Left ventricle myocardium inferior (tissue), 1 donor: ENCODE measurements at regions not wholly inside any gene's neighbourhood (a gene's known extent, or its start where the extent isn't known, plus 50 kb on each side); places are given as distances from the start of the nearest gene placed in this dataset.

Experiments used
- DNase-seq: peaks from one replicate; pipeline ENCODE4 v3.0.0-alpha.2; 2020
- H3K27ac ChIP-seq: fragments of 200-600 bp; replicated peaks from 2 replicates; pipeline ENCODE4 v1.8.0; 2021
- H3K27me3 ChIP-seq: fragments of 200-600 bp; 2 replicates; pipeline ENCODE4 v1.8.0; 2021; ENCODE audit warnings: low read depth
- H3K36me3 ChIP-seq: fragments of 200-600 bp; 2 replicates; pipeline ENCODE4 v1.8.0; 2021
- H3K4me1 ChIP-seq: fragments of 200-600 bp; 2 replicates; pipeline ENCODE4 v1.8.0; 2021
- H3K4me3 ChIP-seq: fragments of 200-600 bp; 2 replicates; pipeline ENCODE4 v1.8.0; 2021; ENCODE audit warnings: mild to moderate bottlenecking, moderate library complexity
- H3K9me3 ChIP-seq: fragments of 200-600 bp; replicated peaks from 2 replicates; pipeline ENCODE4 v1.8.0; 2021
- intact Hi-C: fragments of 100-400 bp; cut with micrococcal nuclease; formaldehyde crosslinking; loops from one replicate; pipeline ENCODE4 v1.11.0; 2022
- TF ChIP-seq, protein P1 (sequence below): fragments of 200-600 bp; IDR thresholded peaks from 2 replicates; pipeline ENCODE4 v1.8.0; 2021; ENCODE audit warnings: antibody characterized with exemption, mild to moderate bottlenecking, borderline replicate concordance
- donor health status: DM: no; HTN: yes; CAD: no; lungs with severe emphysema.

- TF ChIP-seq, protein P1, sequence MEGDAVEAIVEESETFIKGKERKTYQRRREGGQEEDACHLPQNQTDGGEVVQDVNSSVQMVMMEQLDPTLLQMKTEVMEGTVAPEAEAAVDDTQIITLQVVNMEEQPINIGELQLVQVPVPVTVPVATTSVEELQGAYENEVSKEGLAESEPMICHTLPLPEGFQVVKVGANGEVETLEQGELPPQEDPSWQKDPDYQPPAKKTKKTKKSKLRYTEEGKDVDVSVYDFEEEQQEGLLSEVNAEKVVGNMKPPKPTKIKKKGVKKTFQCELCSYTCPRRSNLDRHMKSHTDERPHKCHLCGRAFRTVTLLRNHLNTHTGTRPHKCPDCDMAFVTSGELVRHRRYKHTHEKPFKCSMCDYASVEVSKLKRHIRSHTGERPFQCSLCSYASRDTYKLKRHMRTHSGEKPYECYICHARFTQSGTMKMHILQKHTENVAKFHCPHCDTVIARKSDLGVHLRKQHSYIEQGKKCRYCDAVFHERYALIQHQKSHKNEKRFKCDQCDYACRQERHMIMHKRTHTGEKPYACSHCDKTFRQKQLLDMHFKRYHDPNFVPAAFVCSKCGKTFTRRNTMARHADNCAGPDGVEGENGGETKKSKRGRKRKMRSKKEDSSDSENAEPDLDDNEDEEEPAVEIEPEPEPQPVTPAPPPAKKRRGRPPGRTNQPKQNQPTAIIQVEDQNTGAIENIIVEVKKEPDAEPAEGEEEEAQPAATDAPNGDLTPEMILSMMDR, result no peak
- DNase-seq, result no peak
- Histone ChIP-seq H3K27ac (peak overlapping the region; percentile 69), H3K9me3 (peaks cover 37% of the 10 kb centered on the region), H3K4me1 (peaks cover 24% of the 10 kb centered on the region), H3K4me3 (no peak overlapping the region), H3K36me3 (no peaks in the 10 kb centered on the region), H3K27me3 (no peaks in the 10 kb centered on the region)
- intact Hi-C loops, result no loop called here
Observed at GRCh38 chr10:3624367-3624766, 160.6 kb downstream of the KLF6 start.

DNA sequence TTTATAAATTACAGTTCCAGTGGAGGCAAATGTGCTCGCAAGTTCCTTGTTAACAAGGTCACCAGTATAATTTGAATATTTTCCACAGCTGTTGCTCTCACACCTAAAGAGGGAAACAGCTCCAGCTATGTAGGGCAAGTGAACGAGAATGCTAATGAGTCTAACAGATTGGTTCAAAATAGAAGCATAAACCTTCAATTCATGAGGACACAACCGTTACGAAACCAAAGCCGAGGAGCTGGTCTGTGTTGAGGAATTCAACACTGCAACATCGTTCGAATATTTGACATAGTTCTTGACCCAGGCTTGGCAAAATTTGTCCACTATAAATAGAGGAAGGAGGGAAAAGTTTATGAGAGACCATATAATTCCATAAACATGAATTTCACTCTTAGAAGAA lies 161.3 kb downstream of the KLF6 start:
- TF ChIP-seq, protein P1, result no peak
- H3K36me3 ChIP-seq, result no peaks in the 10 kb centered on the region
- H3K27me3 ChIP-seq, result no peaks in the 10 kb centered on the region
- H3K9me3 ChIP-seq, result peaks cover 37% of the 10 kb centered on the region
- peak overlapping the region; percentile 29 for H3K4me3 ChIP-seq
- peaks cover 24% of the 10 kb centered on the region for H3K4me1 ChIP-seq
- DNase-seq, result no peak
- intact Hi-C loops, result no loop called here
- peak overlapping the region; percentile 69 for H3K27ac ChIP-seq

- peaks cover 24% of the 10 kb centered on the region for H3K4me1 ChIP-seq
- DNase-seq, result no peak
- peak overlapping the region; percentile 69 for H3K27ac ChIP-seq
- intact Hi-C loops, result no loop called here
- TF ChIP-seq, protein P1, result no peak
- peak overlapping the region; percentile 29 for H3K4me3 ChIP-seq
- peaks cover 37% of the 10 kb centered on the region for H3K9me3 ChIP-seq
- H3K36me3 ChIP-seq, result no peaks in the 10 kb centered on the region
- H3K27me3 ChIP-seq, result no peaks in the 10 kb centered on the region
Observed at GRCh38 chr10:3622845-3623621, 162.0 kb downstream of the KLF6 start.

- Histone ChIP-seq H3K4me3 (no peak overlapping the region), H3K4me1 (peaks cover 24% of the 10 kb centered on the region), H3K9me3 (peaks cover 33% of the 10 kb centered on the region), H3K27ac (no peak overlapping the region), H3K27me3 (no peaks in the 10 kb centered on the region), H3K36me3 (no peaks in the 10 kb centered on the region)
- intact Hi-C loops, result no loop called here
- no peak for DNase-seq
- TF ChIP-seq, protein P1, result no peak
Observed at GRCh38 chr10:3622427-3622826, 162.6 kb downstream of the KLF6 start.

DNA sequence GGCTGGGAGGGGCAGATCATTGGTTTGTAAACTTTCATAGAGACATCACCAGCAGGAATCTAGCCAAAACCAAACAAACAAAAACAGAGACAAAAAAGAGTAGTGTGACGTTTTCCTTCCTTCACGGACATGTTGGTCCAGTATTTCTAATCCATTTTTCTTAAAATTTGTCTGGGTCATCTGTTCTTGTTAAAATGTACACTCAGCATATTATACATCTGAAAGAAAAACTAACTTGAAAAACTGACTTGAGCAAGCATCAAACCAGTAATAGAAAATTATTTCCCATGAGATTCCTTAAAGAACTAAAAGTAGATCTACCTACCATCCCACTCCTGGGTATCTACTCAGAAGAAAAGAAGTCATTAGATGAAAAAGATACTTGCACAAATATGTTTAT lies 164.2 kb downstream of the KLF6 start:
- peaks cover 28% of the 10 kb centered on the region for H3K9me3 ChIP-seq
- H3K36me3 ChIP-seq, result no peaks in the 10 kb centered on the region
- peaks cover 24% of the 10 kb centered on the region for H3K4me1 ChIP-seq
- no peak overlapping the region for H3K4me3 ChIP-seq
- H3K27ac ChIP-seq, result no peak overlapping the region
- no peaks in the 10 kb centered on the region for H3K27me3 ChIP-seq
- TF ChIP-seq, protein P1, result no peak
- DNase-seq, result no peak
- intact Hi-C loops, result no loop called here
